HEK293 (cell line): ENCODE measurements at regions not wholly inside any gene's neighbourhood (a gene's known extent, or its start where the extent isn't known, plus 50 kb on each side); places are given as distances from the start of the nearest gene placed in this dataset.

ENCODE experiments used
- CTCF ChIA-PET: fragments of 350-600 bp; formaldehyde crosslinking; extraction: SDS; loops from one replicate; lab custom pipeline; 2021; ENCODE audit warnings: antibody characterized with exemption; lab: Yijun Ruan, JAX
- POLR2A ChIA-PET: fragments of 300-600 bp; formaldehyde crosslinking; extraction: SDS; loops from one replicate; lab custom pipeline; 2020; ENCODE audit warnings: antibody characterized with exemption, inconsistent platforms; lab: Yijun Ruan, JAX
- H3K27ac ChIP-seq: fragments of 200-500 bp; sonication (Bioruptor generic); 2 replicates; pipeline ENCODE4 v1.5.1; 2014; ENCODE audit warnings: low read depth, low read length, control low read depth, inconsistent platforms; ENCODE audit errors: extremely low read depth
- H3K36me3 ChIP-seq, 2 experiments: fragments of 200-500 bp in 1 of 2; sonication (Bioruptor generic) in 1 of 2; 1 replicate in 1 of 2; 2 replicates in 1 of 2; pipeline ENCODE4 v1.5.1; 2014 to 2017; ENCODE audit warnings: inconsistent platforms in 2 of 2, low read length in 2 of 2; ENCODE audit not compliant: control insufficient read depth in 2 of 2, insufficient read depth in 1 of 2
- H3K4me1 ChIP-seq: fragments of 200-500 bp; sonication (Bioruptor generic); 2 replicates; pipeline ENCODE4 v1.5.1; 2014; ENCODE audit warnings: mild to moderate bottlenecking, low read length, inconsistent platforms; ENCODE audit not compliant: control insufficient read depth, insufficient read depth
- H3K4me3 ChIP-seq: 2 replicates; pipeline ENCODE4 v1.5.1; 2011; ENCODE audit warnings: low read depth, mild to moderate bottlenecking, control low read depth, low read length, moderate library complexity
- H3K9me3 ChIP-seq: fragments of 200-500 bp; sonication (Bioruptor generic); 2 replicates; pipeline ENCODE4 v1.5.1; 2014; ENCODE audit warnings: low read depth, low read length, inconsistent platforms; ENCODE audit not compliant: control insufficient read depth, insufficient read depth
- BCL11A ChIP-seq: fragments of 450-650 bp; formaldehyde crosslinking; IDR thresholded peaks from 2 replicates; pipeline ENCODE4 v1.5.1; 2016; ENCODE audit warnings: low read depth, missing biosample characterization, missing genetic modification characterization
- GLIS1 ChIP-seq: fragments of 450-650 bp; formaldehyde crosslinking; IDR thresholded peaks from 2 replicates; pipeline ENCODE4 v1.5.1; 2016; ENCODE audit warnings: missing biosample characterization, missing genetic modification characterization
- HOXC10 ChIP-seq: sonication (generic); formaldehyde crosslinking; IDR thresholded peaks from 2 replicates; pipeline ENCODE4 v1.8.1; 2023; ENCODE audit warnings: mild to moderate bottlenecking, missing genetic modification reagents
- KLF16 ChIP-seq: fragments of 450-650 bp; formaldehyde crosslinking; IDR thresholded peaks from 2 replicates; pipeline ENCODE4 v1.5.1; 2017; ENCODE audit warnings: missing biosample characterization, missing genetic modification characterization
- MYNN ChIP-seq: fragments of 450-650 bp; formaldehyde crosslinking; IDR thresholded peaks from 2 replicates; pipeline ENCODE4 v1.5.1; 2016; ENCODE audit warnings: missing biosample characterization, missing genetic modification characterization, borderline replicate concordance
- OVOL3 ChIP-seq: fragments of 450-650 bp; formaldehyde crosslinking; IDR thresholded peaks from 2 replicates; pipeline ENCODE4 v1.5.1; 2016; ENCODE audit warnings: missing biosample characterization, missing genetic modification characterization
- ZBTB7A ChIP-seq: fragments of 450-650 bp; formaldehyde crosslinking; IDR thresholded peaks from 2 replicates; pipeline ENCODE4 v1.5.1; 2016; ENCODE audit warnings: low read depth, missing biosample characterization, missing genetic modification characterization
- ZFP69B ChIP-seq: fragments of 450-650 bp; formaldehyde crosslinking; IDR thresholded peaks from 2 replicates; pipeline ENCODE4 v1.5.1; 2016; ENCODE audit warnings: missing biosample characterization, missing genetic modification characterization
- ZNF146 ChIP-seq: fragments of 450-650 bp; formaldehyde crosslinking; IDR thresholded peaks from 2 replicates; pipeline ENCODE4 v1.5.1; 2016; ENCODE audit warnings: missing biosample characterization, missing genetic modification characterization
- ZNF324 ChIP-seq: fragments of 450-650 bp; formaldehyde crosslinking; IDR thresholded peaks from 2 replicates; pipeline ENCODE4 v1.5.1; 2016; ENCODE audit warnings: missing biosample characterization, missing genetic modification characterization
- ZNF366 ChIP-seq: fragments of 450-650 bp; formaldehyde crosslinking; conservative IDR thresholded peaks from 2 replicates; pipeline ENCODE4 v1.5.1; 2016; ENCODE audit warnings: missing biosample characterization, missing genetic modification characterization
- ZNF416 ChIP-seq: fragments of 450-650 bp; formaldehyde crosslinking; IDR thresholded peaks from 2 replicates; pipeline ENCODE4 v1.5.1; 2016; ENCODE audit warnings: missing biosample characterization, missing genetic modification characterization
- ZNF549 ChIP-seq: fragments of 450-650 bp; IDR thresholded peaks from 2 replicates; pipeline ENCODE4 v1.5.1; 2018; ENCODE audit warnings: missing biosample characterization, missing genetic modification characterization, mild to moderate bottlenecking, inconsistent platforms, moderate library complexity
- ZNF76 ChIP-seq: fragments of 450-650 bp; formaldehyde crosslinking; IDR thresholded peaks from 2 replicates; pipeline ENCODE4; 2016; ENCODE audit warnings: low read depth, missing biosample characterization, missing genetic modification characterization, borderline replicate concordance
- ZNF837 ChIP-seq: fragments of 450-650 bp; formaldehyde crosslinking; IDR thresholded peaks from 2 replicates; pipeline ENCODE4 v1.5.1; 2016; ENCODE audit warnings: missing biosample characterization, missing genetic modification characterization
- TF ChIP-seq, protein P1 (sequence below): fragments of 450-650 bp; formaldehyde crosslinking; IDR thresholded peaks from 2 replicates; pipeline ENCODE4 v1.5.1; 2016; ENCODE audit warnings: missing biosample characterization, missing genetic modification characterization
- TF ChIP-seq, protein P2 (sequence below): fragments of 450-650 bp; formaldehyde crosslinking; IDR thresholded peaks from 2 replicates; pipeline ENCODE4 v1.5.1; 2016; ENCODE audit warnings: missing biosample characterization, missing genetic modification characterization
- TF ChIP-seq, protein P3 (sequence below): fragments of 450-650 bp; IDR thresholded peaks from 2 replicates; pipeline ENCODE4 v1.5.1; 2018; ENCODE audit warnings: missing biosample characterization, missing genetic modification characterization
- TF ChIP-seq, protein P4 (sequence below): fragments of 450-650 bp; formaldehyde crosslinking; IDR thresholded peaks from 2 replicates; pipeline ENCODE4 v1.5.1; 2016; ENCODE audit warnings: missing biosample characterization, missing genetic modification characterization
- TF ChIP-seq, protein P5 (sequence below): fragments of 450-650 bp; formaldehyde crosslinking; IDR thresholded peaks from 2 replicates; pipeline ENCODE4 v1.5.1; 2016; ENCODE audit warnings: missing biosample characterization, missing genetic modification characterization
- TF ChIP-seq, protein P6 (sequence below): fragments of 450-650 bp; formaldehyde crosslinking; IDR thresholded peaks from 2 replicates; pipeline ENCODE4 v1.5.1; 2016; ENCODE audit warnings: missing biosample characterization, missing genetic modification characterization

DNA sequence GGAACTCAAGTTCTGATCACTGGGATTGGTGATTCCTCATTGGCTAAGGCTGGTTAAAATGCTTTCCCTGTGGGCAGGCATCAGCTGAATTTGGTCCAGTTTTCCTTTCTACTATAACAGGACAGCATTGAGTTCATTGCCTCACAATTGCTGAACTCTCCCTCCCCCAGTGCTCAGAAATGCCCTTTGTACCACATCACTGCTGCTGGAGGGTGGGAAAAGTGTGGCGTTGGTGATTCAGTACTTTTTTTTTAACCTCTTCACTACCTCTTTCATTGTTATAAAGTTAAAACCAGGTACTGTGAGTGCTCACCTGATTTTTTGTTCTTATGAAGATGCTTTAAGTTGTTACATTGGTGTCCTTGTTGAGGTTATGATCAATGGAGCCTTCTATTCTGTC lies 69.3 kb upstream of the IL2 start:
- CTCF ChIA-PET, result no interaction called here

DNA sequence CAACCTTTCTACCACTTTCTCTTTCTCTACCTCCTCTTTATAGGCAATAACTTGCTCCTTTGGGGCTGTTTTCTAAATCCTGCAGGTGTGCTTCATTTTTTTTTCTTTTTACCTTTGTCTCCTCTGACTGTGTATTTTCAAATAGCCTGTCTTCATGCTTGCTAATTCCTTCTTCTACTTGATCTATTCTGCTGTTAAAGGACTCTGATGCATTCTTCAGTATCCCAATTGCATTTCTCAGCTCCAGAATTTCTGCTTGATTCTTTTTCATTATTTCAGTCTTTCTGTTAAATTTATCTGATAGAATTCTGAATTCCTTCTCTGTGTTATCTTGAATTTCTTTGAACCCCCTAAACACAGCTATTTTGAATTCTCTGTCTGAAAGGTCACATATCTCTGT lies 67.7 kb upstream of the IL2 start:
- ChIA-PET POLR2A (no interaction called here), CTCF (no interaction called here)
- no peak overlapping the region for H3K27ac ChIP-seq
- H3K4me1 ChIP-seq, result no peaks in the 10 kb centered on the region
- H3K4me3 ChIP-seq, result no peak overlapping the region
- no peaks in the 10 kb centered on the region for H3K36me3 ChIP-seq
- H3K9me3 ChIP-seq, result no peaks in the 10 kb centered on the region
- no peak for TF ChIP-seq ZFP69B (tag by site-specific recombination)
- TF ChIP-seq ZNF146 (tag by site-specific recombination), result no peak
- TF ChIP-seq ZNF76 (tag by site-specific recombination), result no peak
- TF ChIP-seq ZNF416, result no peak
- no peak for TF ChIP-seq ZNF549 (tag by site-specific recombination)
- no peak for TF ChIP-seq KLF16
- TF ChIP-seq, protein P1, sequence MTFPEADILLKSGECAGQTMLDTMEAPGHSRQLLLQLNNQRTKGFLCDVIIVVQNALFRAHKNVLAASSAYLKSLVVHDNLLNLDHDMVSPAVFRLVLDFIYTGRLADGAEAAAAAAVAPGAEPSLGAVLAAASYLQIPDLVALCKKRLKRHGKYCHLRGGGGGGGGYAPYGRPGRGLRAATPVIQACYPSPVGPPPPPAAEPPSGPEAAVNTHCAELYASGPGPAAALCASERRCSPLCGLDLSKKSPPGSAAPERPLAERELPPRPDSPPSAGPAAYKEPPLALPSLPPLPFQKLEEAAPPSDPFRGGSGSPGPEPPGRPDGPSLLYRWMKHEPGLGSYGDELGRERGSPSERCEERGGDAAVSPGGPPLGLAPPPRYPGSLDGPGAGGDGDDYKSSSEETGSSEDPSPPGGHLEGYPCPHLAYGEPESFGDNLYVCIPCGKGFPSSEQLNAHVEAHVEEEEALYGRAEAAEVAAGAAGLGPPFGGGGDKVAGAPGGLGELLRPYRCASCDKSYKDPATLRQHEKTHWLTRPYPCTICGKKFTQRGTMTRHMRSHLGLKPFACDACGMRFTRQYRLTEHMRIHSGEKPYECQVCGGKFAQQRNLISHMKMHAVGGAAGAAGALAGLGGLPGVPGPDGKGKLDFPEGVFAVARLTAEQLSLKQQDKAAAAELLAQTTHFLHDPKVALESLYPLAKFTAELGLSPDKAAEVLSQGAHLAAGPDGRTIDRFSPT (tag by site-specific recombination), result no peak
- no peak for TF ChIP-seq MYNN (tag by site-specific recombination)
- TF ChIP-seq HOXC10, result no peak
- TF ChIP-seq, protein P2, sequence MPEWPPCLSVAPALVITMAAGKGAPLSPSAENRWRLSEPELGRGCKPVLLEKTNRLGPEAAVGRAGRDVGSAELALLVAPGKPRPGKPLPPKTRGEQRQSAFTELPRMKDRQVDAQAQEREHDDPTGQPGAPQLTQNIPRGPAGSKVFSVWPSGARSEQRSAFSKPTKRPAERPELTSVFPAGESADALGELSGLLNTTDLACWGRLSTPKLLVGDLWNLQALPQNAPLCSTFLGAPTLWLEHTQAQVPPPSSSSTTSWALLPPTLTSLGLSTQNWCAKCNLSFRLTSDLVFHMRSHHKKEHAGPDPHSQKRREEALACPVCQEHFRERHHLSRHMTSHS (tag by site-specific recombination), result no peak
- no peak for TF ChIP-seq GLIS1 (tag by site-specific recombination)

More for the DNA sequence above, 69.3 kb upstream of the IL2 start:
- no peak overlapping the region for H3K27ac ChIP-seq
- POLR2A ChIA-PET, result no interaction called here
- H3K36me3 ChIP-seq, result no peaks in the 10 kb centered on the region
- TF ChIP-seq ZNF324 (tag by site-specific recombination) (no peak), ZNF837 (tag by site-specific recombination) (no peak), OVOL3 (tag by site-specific recombination) (no peak), ZNF366 (no peak), BCL11A (tag by site-specific recombination) (no peak), ZFP69B (tag by site-specific recombination) (no peak), ZBTB7A (tag by site-specific recombination) (no peak), KLF16 (no peak)
- TF ChIP-seq, protein P3, sequence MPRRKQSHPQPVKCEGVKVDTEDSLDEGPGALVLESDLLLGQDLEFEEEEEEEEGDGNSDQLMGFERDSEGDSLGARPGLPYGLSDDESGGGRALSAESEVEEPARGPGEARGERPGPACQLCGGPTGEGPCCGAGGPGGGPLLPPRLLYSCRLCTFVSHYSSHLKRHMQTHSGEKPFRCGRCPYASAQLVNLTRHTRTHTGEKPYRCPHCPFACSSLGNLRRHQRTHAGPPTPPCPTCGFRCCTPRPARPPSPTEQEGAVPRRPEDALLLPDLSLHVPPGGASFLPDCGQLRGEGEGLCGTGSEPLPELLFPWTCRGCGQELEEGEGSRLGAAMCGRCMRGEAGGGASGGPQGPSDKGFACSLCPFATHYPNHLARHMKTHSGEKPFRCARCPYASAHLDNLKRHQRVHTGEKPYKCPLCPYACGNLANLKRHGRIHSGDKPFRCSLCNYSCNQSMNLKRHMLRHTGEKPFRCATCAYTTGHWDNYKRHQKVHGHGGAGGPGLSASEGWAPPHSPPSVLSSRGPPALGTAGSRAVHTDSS (tag by site-specific recombination), result no peak
- TF ChIP-seq, protein P4, sequence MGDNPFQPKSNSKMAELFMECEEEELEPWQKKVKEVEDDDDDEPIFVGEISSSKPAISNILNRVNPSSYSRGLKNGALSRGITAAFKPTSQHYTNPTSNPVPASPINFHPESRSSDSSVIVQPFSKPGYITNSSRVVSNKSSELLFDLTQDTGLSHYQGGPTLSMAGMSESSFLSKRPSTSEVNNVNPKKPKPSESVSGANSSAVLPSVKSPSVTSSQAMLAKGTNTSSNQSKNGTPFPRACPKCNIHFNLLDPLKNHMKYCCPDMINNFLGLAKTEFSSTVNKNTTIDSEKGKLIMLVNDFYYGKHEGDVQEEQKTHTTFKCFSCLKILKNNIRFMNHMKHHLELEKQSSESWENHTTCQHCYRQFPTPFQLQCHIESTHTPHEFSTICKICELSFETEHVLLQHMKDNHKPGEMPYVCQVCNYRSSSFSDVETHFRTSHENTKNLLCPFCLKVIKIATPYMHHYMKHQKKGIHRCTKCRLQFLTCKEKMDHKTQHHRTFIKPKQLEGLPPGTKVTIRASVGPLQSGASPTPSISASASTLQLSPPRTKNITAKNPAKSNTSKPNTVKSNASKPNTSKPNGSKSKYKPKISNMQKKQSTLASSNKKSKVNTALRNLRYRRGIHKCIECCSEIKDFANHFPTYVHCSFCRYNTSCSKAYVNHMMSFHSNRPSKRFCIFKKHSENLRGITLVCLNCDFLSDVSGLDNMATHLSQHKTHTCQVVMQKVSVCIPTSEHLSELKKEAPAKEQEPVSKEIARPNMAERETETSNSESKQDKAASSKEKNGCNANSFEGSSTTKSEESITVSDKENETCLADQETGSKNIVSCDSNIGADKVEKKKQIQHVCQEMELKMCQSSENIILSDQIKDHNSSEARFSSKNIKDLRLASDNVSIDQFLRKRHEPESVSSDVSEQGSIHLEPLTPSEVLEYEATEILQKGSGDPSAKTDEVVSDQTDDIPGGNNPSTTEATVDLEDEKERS, result no peak
- TF ChIP-seq, protein P5, sequence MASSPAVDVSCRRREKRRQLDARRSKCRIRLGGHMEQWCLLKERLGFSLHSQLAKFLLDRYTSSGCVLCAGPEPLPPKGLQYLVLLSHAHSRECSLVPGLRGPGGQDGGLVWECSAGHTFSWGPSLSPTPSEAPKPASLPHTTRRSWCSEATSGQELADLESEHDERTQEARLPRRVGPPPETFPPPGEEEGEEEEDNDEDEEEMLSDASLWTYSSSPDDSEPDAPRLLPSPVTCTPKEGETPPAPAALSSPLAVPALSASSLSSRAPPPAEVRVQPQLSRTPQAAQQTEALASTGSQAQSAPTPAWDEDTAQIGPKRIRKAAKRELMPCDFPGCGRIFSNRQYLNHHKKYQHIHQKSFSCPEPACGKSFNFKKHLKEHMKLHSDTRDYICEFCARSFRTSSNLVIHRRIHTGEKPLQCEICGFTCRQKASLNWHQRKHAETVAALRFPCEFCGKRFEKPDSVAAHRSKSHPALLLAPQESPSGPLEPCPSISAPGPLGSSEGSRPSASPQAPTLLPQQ (tag by site-specific recombination), result no peak
- TF ChIP-seq, protein P6, sequence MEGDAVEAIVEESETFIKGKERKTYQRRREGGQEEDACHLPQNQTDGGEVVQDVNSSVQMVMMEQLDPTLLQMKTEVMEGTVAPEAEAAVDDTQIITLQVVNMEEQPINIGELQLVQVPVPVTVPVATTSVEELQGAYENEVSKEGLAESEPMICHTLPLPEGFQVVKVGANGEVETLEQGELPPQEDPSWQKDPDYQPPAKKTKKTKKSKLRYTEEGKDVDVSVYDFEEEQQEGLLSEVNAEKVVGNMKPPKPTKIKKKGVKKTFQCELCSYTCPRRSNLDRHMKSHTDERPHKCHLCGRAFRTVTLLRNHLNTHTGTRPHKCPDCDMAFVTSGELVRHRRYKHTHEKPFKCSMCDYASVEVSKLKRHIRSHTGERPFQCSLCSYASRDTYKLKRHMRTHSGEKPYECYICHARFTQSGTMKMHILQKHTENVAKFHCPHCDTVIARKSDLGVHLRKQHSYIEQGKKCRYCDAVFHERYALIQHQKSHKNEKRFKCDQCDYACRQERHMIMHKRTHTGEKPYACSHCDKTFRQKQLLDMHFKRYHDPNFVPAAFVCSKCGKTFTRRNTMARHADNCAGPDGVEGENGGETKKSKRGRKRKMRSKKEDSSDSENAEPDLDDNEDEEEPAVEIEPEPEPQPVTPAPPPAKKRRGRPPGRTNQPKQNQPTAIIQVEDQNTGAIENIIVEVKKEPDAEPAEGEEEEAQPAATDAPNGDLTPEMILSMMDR (tag by site-specific recombination), result no peak
- H3K4me3 ChIP-seq, result no peak overlapping the region
- H3K9me3 ChIP-seq, result no peaks in the 10 kb centered on the region
- no peaks in the 10 kb centered on the region for H3K4me1 ChIP-seq
